Activated T-helper 1 cell treated with anti-CD3 and anti-CD28 coated beads, Interleukin-12 subunit alpha, Interleukin-12 subunit beta, Interleukin-2, Interleukin-4 antibody, amounts not matched to agents 30 ng/mL and 10 ng/mL and 1 ng/mL, durations not matched to agents 14 hours and 24 hours and 36 hours (primary cell): ENCODE measurements at regions not wholly inside any gene's neighbourhood (a gene's known extent, or its start where the extent isn't known, plus 50 kb on each side); places are given as distances from the start of the nearest gene placed in this dataset.

Source experiments
- DNase-seq: peaks from one replicate; pipeline ENCODE4 v3.0.0; 2021; ENCODE audit warnings: low spot score
- H3K27ac Mint-ChIP-seq: one replicate; pipeline ENCODE4 v1.8.0; 2021; ENCODE audit warnings: mild to moderate bottlenecking, mixed read lengths
- H3K27me3 Mint-ChIP-seq: one replicate; pipeline ENCODE4 v1.8.0; 2022; ENCODE audit warnings: mild to moderate bottlenecking, moderate library complexity, mixed read lengths; ENCODE audit not compliant: insufficient read depth
- H3K36me3 Mint-ChIP-seq: one replicate; pipeline ENCODE4 v1.8.0; 2021; ENCODE audit warnings: low read depth, mixed read lengths
- H3K4me1 Mint-ChIP-seq: one replicate; pipeline ENCODE4 v1.8.0; 2021; ENCODE audit warnings: low read depth, mixed read lengths
- H3K4me3 Mint-ChIP-seq: one replicate; pipeline ENCODE4 v1.8.0; 2021; ENCODE audit warnings: mild to moderate bottlenecking, moderate library complexity, mixed read lengths
- H3K9me3 Mint-ChIP-seq: one replicate; pipeline ENCODE4 v1.8.0; 2021; ENCODE audit warnings: mixed read lengths
- intact Hi-C: fragments of 100-400 bp; cut with micrococcal nuclease; formaldehyde crosslinking; loops from one replicate; pipeline ENCODE4 v1.15.1; 2024

- no peaks in the 10 kb centered on the region for H3K27me3 Mint-ChIP-seq
- DNase-seq, result no peak
- H3K27ac Mint-ChIP-seq, result no peak overlapping the region
- no peak overlapping the region for H3K4me3 Mint-ChIP-seq
- H3K36me3 Mint-ChIP-seq, result no peaks in the 10 kb centered on the region
- H3K9me3 Mint-ChIP-seq, result no peaks in the 10 kb centered on the region
- intact Hi-C loops, result no loop called here
- H3K4me1 Mint-ChIP-seq, result no peaks in the 10 kb centered on the region
Measured at GRCh38 chr11:28483072-28483867, 375.1 kb downstream of the METTL15 start.

- Mint-ChIP-seq H3K36me3 (no peaks in the 10 kb centered on the region), H3K27me3 (no peaks in the 10 kb centered on the region), H3K27ac (no peak overlapping the region), H3K4me1 (no peaks in the 10 kb centered on the region), H3K4me3 (no peak overlapping the region), H3K9me3 (no peaks in the 10 kb centered on the region)
- DNase-seq, result no peak
- intact Hi-C loops, result no loop called here
Measured at GRCh38 chr11:28482666-28483065, 374.5 kb downstream of the METTL15 start.

GRCh38 chr11:28481616-28482480 is 373.7 kb downstream of the METTL15 start:
- Mint-ChIP-seq H3K27ac (no peak overlapping the region), H3K4me3 (no peak overlapping the region), H3K27me3 (no peaks in the 10 kb centered on the region), H3K4me1 (no peaks in the 10 kb centered on the region), H3K36me3 (no peaks in the 10 kb centered on the region), H3K9me3 (no peaks in the 10 kb centered on the region)
- intact Hi-C loops, result no loop called here
- DNase-seq, result no peak

GRCh38 chr11:28480406-28480805 is 372.2 kb downstream of the METTL15 start:
- no peak for DNase-seq
- no peak overlapping the region for H3K27ac Mint-ChIP-seq
- no peaks in the 10 kb centered on the region for H3K9me3 Mint-ChIP-seq
- no peak overlapping the region for H3K4me3 Mint-ChIP-seq
- no peaks in the 10 kb centered on the region for H3K4me1 Mint-ChIP-seq
- no peaks in the 10 kb centered on the region for H3K27me3 Mint-ChIP-seq
- intact Hi-C loops, result no loop called here
- no peaks in the 10 kb centered on the region for H3K36me3 Mint-ChIP-seq

GRCh38 chr11:28476864-28477263 is 368.7 kb downstream of the METTL15 start:
- Mint-ChIP-seq H3K4me1 (no peaks in the 10 kb centered on the region), H3K4me3 (no peak overlapping the region), H3K36me3 (no peaks in the 10 kb centered on the region), H3K27ac (no peak overlapping the region), H3K9me3 (no peaks in the 10 kb centered on the region), H3K27me3 (peaks cover 2% of the 10 kb centered on the region)
- intact Hi-C loops, result no loop called here
- no peak for DNase-seq

GRCh38 chr11:28476049-28476448 is 367.9 kb downstream of the METTL15 start:
- no peaks in the 10 kb centered on the region for H3K36me3 Mint-ChIP-seq
- peaks cover 2% of the 10 kb centered on the region for H3K27me3 Mint-ChIP-seq
- DNase-seq, result no peak
- intact Hi-C loops, result no loop called here
- H3K4me1 Mint-ChIP-seq, result no peaks in the 10 kb centered on the region
- H3K4me3 Mint-ChIP-seq, result no peak overlapping the region
- no peak overlapping the region for H3K27ac Mint-ChIP-seq
- H3K9me3 Mint-ChIP-seq, result no peaks in the 10 kb centered on the region

- peaks cover 2% of the 10 kb centered on the region for H3K27me3 Mint-ChIP-seq
- no peak for DNase-seq
- no peak overlapping the region for H3K4me3 Mint-ChIP-seq
- no peak overlapping the region for H3K27ac Mint-ChIP-seq
- H3K4me1 Mint-ChIP-seq, result no peaks in the 10 kb centered on the region
- intact Hi-C loops, result no loop called here
- H3K36me3 Mint-ChIP-seq, result no peaks in the 10 kb centered on the region
- H3K9me3 Mint-ChIP-seq, result no peaks in the 10 kb centered on the region
Measured at GRCh38 chr11:28472904-28473303, 364.7 kb downstream of the METTL15 start.

GRCh38 chr11:28471537-28471936 is 363.3 kb downstream of the METTL15 start:
- no peak overlapping the region for H3K4me3 Mint-ChIP-seq
- intact Hi-C loops, result no loop called here
- H3K36me3 Mint-ChIP-seq, result no peaks in the 10 kb centered on the region
- no peaks in the 10 kb centered on the region for H3K4me1 Mint-ChIP-seq
- DNase-seq, result no peak
- H3K27ac Mint-ChIP-seq, result no peak overlapping the region
- H3K9me3 Mint-ChIP-seq, result no peaks in the 10 kb centered on the region
- peaks cover 2% of the 10 kb centered on the region for H3K27me3 Mint-ChIP-seq

GRCh38 chr11:28470180-28470579 is 362.0 kb downstream of the METTL15 start:
- intact Hi-C loops, result no loop called here
- no peak for DNase-seq
- peaks cover 2% of the 10 kb centered on the region for H3K27me3 Mint-ChIP-seq
- H3K27ac Mint-ChIP-seq, result no peak overlapping the region
- H3K4me3 Mint-ChIP-seq, result no peak overlapping the region
- no peaks in the 10 kb centered on the region for H3K4me1 Mint-ChIP-seq
- no peaks in the 10 kb centered on the region for H3K9me3 Mint-ChIP-seq
- no peaks in the 10 kb centered on the region for H3K36me3 Mint-ChIP-seq

GRCh38 chr11:28466506-28466905 is 358.3 kb downstream of the METTL15 start:
- intact Hi-C loops, result no loop called here
- no peaks in the 10 kb centered on the region for H3K9me3 Mint-ChIP-seq
- no peak for DNase-seq
- H3K27ac Mint-ChIP-seq, result no peak overlapping the region
- no peak overlapping the region for H3K4me3 Mint-ChIP-seq
- no peaks in the 10 kb centered on the region for H3K36me3 Mint-ChIP-seq
- H3K4me1 Mint-ChIP-seq, result no peaks in the 10 kb centered on the region
- no peaks in the 10 kb centered on the region for H3K27me3 Mint-ChIP-seq

GRCh38 chr11:28464252-28464867 is 356.2 kb downstream of the METTL15 start:
- intact Hi-C loops, result no loop called here

GRCh38 chr11:28463826-28464225 is 355.6 kb downstream of the METTL15 start:
- intact Hi-C loops, result no loop called here
- DNase-seq, result no peak
- no peak overlapping the region for H3K27ac Mint-ChIP-seq

More at GRCh38 chr11:28464252-28464867, 356.2 kb downstream of the METTL15 start:
- Mint-ChIP-seq H3K27ac (no peak overlapping the region), H3K4me3 (no peak overlapping the region), H3K27me3 (no peaks in the 10 kb centered on the region), H3K9me3 (no peaks in the 10 kb centered on the region), H3K36me3 (no peaks in the 10 kb centered on the region), H3K4me1 (no peaks in the 10 kb centered on the region)
- DNase-seq, result no peak

GRCh38 chr11:28461846-28462245 is 353.7 kb downstream of the METTL15 start:
- Mint-ChIP-seq H3K4me1 (no peaks in the 10 kb centered on the region), H3K36me3 (no peaks in the 10 kb centered on the region)

More at GRCh38 chr11:28463826-28464225, 355.6 kb downstream of the METTL15 start:
- Mint-ChIP-seq H3K36me3 (no peaks in the 10 kb centered on the region), H3K4me3 (no peak overlapping the region), H3K27me3 (no peaks in the 10 kb centered on the region), H3K9me3 (no peaks in the 10 kb centered on the region), H3K4me1 (no peaks in the 10 kb centered on the region)

More at GRCh38 chr11:28461846-28462245, 353.7 kb downstream of the METTL15 start:
- no peak overlapping the region for H3K4me3 Mint-ChIP-seq
- intact Hi-C loops, result no loop called here
- H3K9me3 Mint-ChIP-seq, result no peaks in the 10 kb centered on the region
- no peak overlapping the region for H3K27ac Mint-ChIP-seq
- H3K27me3 Mint-ChIP-seq, result no peaks in the 10 kb centered on the region
- no peak for DNase-seq
